Natural killer cell (primary cell): ENCODE measurements at regions not wholly inside any gene's neighbourhood (a gene's known extent, or its start where the extent isn't known, plus 50 kb on each side); places are given as distances from the start of the nearest gene placed in this dataset.

Experiments used
- ATAC-seq, 3 donors: fragments of 150-1000 bp in 2 of 3; fragments of 200-7000 bp in 1 of 3; cut with Tn5 transposase; 1 replicate in 1 of 3; 2 replicates in 2 of 3; pipeline ENCODE4 v1.10.0; 2021; ENCODE audit warnings: mild to moderate bottlenecking in 2 of 3, moderate library complexity in 2 of 3
- DNase-seq, 2 donors: peaks; one replicate each; pipeline versions ENCODE4 v3.0.0 to v3.0.0-alpha.2; 2013 to 2021; ENCODE audit warnings: mixed read lengths in 1 of 2
- H3K27ac ChIP-seq: one replicate; pipeline ENCODE4 v1.5.1; 2013; ENCODE audit warnings: mild to moderate bottlenecking, low read length
- H3K27me3 ChIP-seq: one replicate; pipeline ENCODE4 v1.6.1; 2013; ENCODE audit warnings: low read length; ENCODE audit not compliant: control insufficient read depth, insufficient read depth
- H3K36me3 ChIP-seq: one replicate; pipeline ENCODE4 v1.6.1; 2013; ENCODE audit warnings: low read length; ENCODE audit not compliant: control insufficient read depth, insufficient read depth
- H3K4me1 ChIP-seq: one replicate; pipeline ENCODE4 v1.6.1; 2013; ENCODE audit warnings: low read length; ENCODE audit not compliant: control insufficient read depth, insufficient read depth
- H3K4me3 ChIP-seq: one replicate; pipeline ENCODE4 v1.5.1; 2013; ENCODE audit warnings: low read length
- H3K9me3 ChIP-seq: one replicate; pipeline ENCODE4 v1.6.1; 2013; ENCODE audit warnings: low read length; ENCODE audit not compliant: control insufficient read depth, insufficient read depth
- H3K27ac Mint-ChIP-seq, 2 donors: one replicate each; pipeline ENCODE4 v1.8.0; 2022; ENCODE audit warnings: mild to moderate bottlenecking in 2 of 2, mixed read lengths in 2 of 2, moderate library complexity in 1 of 2
- H3K27me3 Mint-ChIP-seq, 2 donors: one replicate each; pipeline ENCODE4 v1.8.0; 2022; ENCODE audit warnings: low read depth in 2 of 2, mixed read lengths in 2 of 2
- H3K36me3 Mint-ChIP-seq: one replicate; pipeline ENCODE4 v1.8.0; 2022; ENCODE audit warnings: mixed read lengths
- H3K4me1 Mint-ChIP-seq, 2 donors: one replicate each; pipeline ENCODE4 v1.8.0; 2022; ENCODE audit warnings: mixed read lengths in 2 of 2
- H3K4me3 Mint-ChIP-seq: one replicate; pipeline ENCODE4 v1.8.0; 2022; ENCODE audit warnings: mild to moderate bottlenecking, moderate library complexity, mixed read lengths
- H3K9me3 Mint-ChIP-seq, 2 donors: one replicate each; pipeline ENCODE4 v1.8.0; 2022; ENCODE audit warnings: mixed read lengths in 2 of 2
- CTCF ChIP-seq: fragments of 200-600 bp; IDR thresholded peaks from one replicate; pipeline ENCODE4 v1.8.0; 2022; ENCODE audit warnings: antibody characterized with exemption
- WGBS: methylation state at CpG from one replicate; pipeline ENCODE4 v1.1.7; 2013; ENCODE audit warnings: missing lambda C conversion rate; ENCODE audit not compliant: insufficient coverage; 5-methylcytosine and 5-hydroxymethylcytosine counted together
- intact Hi-C: fragments of 100-400 bp; cut with micrococcal nuclease; formaldehyde crosslinking; loops from one replicate; pipeline ENCODE4 v1.14.2; 2022

DNA sequence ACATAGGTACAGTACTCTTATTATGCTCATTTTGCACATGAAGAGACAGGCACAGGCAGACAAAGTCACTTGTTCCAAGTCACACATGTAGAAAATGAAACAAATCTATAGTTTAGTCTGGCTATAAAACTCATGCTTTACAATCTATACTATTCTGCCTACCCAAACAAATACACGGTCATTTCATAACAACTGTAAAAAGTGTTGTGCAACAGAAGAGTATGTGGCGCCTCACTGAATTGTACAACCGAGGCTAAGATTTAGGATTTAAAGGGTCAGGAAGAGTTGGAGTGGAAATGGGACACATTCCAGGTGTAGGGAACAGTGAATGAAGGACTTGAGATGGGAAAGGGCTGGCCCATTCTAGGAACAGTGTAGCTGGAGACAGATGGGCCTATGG is 82.9 kb upstream of the TRIO start:
- no peak for TF ChIP-seq CTCF
- Histone ChIP-seq H3K36me3 (no peaks in the 10 kb centered on the region), H3K4me3 (no peak overlapping the region), H3K9me3 (no peaks in the 10 kb centered on the region), H3K27ac (no peak overlapping the region), H3K27me3 (no peaks in the 10 kb centered on the region), H3K4me1 (no peaks in the 10 kb centered on the region)
- H3K36me3 Mint-ChIP-seq: no peaks in the 10 kb centered on the region
- no peak overlapping the region for H3K27ac Mint-ChIP-seq
- no peak overlapping the region for H3K4me3 Mint-ChIP-seq
- 93% methylated on average over 3 of the region's 3 CpGs for WGBS
- DNase-seq (no peak), ATAC-seq (no peak)
- H3K4me1 Mint-ChIP-seq: no peaks in the 10 kb centered on the region
- H3K9me3 Mint-ChIP-seq: peaks cover 0 to 2% of the 10 kb centered on the region in 2 donors
- intact Hi-C loops: no loop called here
- peaks cover 0 to 6% of the 10 kb centered on the region in 2 donors for H3K27me3 Mint-ChIP-seq

DNA sequence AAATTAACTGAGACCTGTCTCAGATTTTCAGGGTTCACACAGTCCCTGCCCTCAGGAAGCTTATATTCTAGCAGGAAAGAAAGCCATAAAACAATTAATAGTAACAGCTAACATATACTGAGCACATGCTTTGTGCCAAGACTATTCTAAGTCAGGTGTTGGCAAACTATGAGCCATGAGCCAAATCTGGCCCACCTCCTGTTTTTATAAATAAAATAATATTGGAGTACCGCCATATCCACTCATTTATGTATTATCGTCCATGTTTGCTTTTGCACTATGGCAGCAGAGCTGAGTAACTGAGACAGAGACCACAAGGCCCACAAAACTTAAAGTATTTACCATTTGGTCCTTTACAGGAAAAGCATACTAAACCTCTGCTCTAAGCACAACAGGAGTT is 83.3 kb upstream of the TRIO start:
- no peaks in the 10 kb centered on the region for H3K4me1 ChIP-seq
- intact Hi-C loops: no loop called here
- no peak for ATAC-seq
- Mint-ChIP-seq H3K9me3 (peaks cover 0 to 2% of the 10 kb centered on the region in 2 donors), H3K4me3 (no peak overlapping the region), H3K27ac (no peak overlapping the region), H3K4me1 (no peaks in the 10 kb centered on the region), H3K27me3 (peaks cover 0 to 9% of the 10 kb centered on the region in 2 donors), H3K36me3 (no peaks in the 10 kb centered on the region)
- no peak overlapping the region for H3K27ac ChIP-seq
- 100% methylated on average over 2 of the region's 2 CpGs for WGBS
- H3K36me3 ChIP-seq: no peaks in the 10 kb centered on the region
- no peaks in the 10 kb centered on the region for H3K27me3 ChIP-seq
- no peak for TF ChIP-seq CTCF
- no peaks in the 10 kb centered on the region for H3K9me3 ChIP-seq
- no peak overlapping the region for H3K4me3 ChIP-seq
- DNase-seq: no peak

DNA sequence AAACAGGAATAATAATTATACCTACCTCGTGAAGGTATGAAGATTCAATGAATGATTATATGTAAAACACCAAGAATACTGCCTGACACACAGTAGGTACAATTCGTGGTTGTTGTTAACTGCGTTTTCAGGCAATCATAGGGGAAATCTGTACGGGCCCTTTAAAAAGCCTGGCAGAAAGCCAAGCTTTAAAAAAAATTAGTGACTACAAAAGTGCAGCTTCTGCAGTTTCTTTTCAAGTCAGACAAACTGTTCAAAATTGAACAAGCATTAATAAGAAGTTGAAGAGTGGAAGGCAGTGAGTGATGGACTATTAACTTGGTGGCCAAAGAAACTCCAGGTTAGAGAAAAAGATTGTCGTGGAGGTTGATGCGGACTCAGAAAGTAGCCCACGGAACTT is 85.9 kb upstream of the TRIO start:
- Histone ChIP-seq H3K27me3 (no peaks in the 10 kb centered on the region), H3K4me3 (no peak overlapping the region), H3K4me1 (no peaks in the 10 kb centered on the region), H3K36me3 (no peaks in the 10 kb centered on the region), H3K27ac (no peak overlapping the region), H3K9me3 (no peaks in the 10 kb centered on the region)
- Mint-ChIP-seq H3K9me3 (peaks cover 0 to 2% of the 10 kb centered on the region in 2 donors), H3K27me3 (peaks cover 0 to 15% of the 10 kb centered on the region in 2 donors), H3K4me1 (no peaks in the 10 kb centered on the region), H3K27ac (no peak overlapping the region), H3K4me3 (no peak overlapping the region), H3K36me3 (no peaks in the 10 kb centered on the region)
- DNase-seq (no peak), ATAC-seq (no peak)
- intact Hi-C loops: no loop called here
- 33% methylated on average over 6 of the region's 7 CpGs for WGBS
- no peak for TF ChIP-seq CTCF

- intact Hi-C loops: no loop called here
- no peaks in the 10 kb centered on the region for H3K4me1 ChIP-seq
- 100% methylated on average over 3 of the region's 4 CpGs for WGBS
These were observed 87.1 kb upstream of the TRIO start for GRCh38 chr5:14056039-14056438.

More at GRCh38 chr5:14056039-14056438, 87.1 kb upstream of the TRIO start:
- no peak for TF ChIP-seq CTCF
- H3K4me3 ChIP-seq: no peak overlapping the region
- no peaks in the 10 kb centered on the region for H3K9me3 ChIP-seq
- no peaks in the 10 kb centered on the region for H3K4me1 Mint-ChIP-seq
- no peaks in the 10 kb centered on the region for H3K36me3 Mint-ChIP-seq
- no peaks in the 10 kb centered on the region for H3K27me3 ChIP-seq
- no peak overlapping the region for H3K4me3 Mint-ChIP-seq
- DNase-seq (no peak), ATAC-seq (no peak)
- no peak overlapping the region for H3K27ac Mint-ChIP-seq
- H3K27ac ChIP-seq: no peak overlapping the region
- no peaks in the 10 kb centered on the region for H3K36me3 ChIP-seq
- H3K27me3 Mint-ChIP-seq: peaks cover 0 to 13% of the 10 kb centered on the region in 2 donors
- peaks cover 0 to 2% of the 10 kb centered on the region in 2 donors for H3K9me3 Mint-ChIP-seq
